ENCODE measurements at regions not wholly inside any gene's neighbourhood (a gene's known extent, or its start where the extent isn't known, plus 50 kb on each side); places are given as distances from the start of the nearest gene placed in this dataset.

DNA sequence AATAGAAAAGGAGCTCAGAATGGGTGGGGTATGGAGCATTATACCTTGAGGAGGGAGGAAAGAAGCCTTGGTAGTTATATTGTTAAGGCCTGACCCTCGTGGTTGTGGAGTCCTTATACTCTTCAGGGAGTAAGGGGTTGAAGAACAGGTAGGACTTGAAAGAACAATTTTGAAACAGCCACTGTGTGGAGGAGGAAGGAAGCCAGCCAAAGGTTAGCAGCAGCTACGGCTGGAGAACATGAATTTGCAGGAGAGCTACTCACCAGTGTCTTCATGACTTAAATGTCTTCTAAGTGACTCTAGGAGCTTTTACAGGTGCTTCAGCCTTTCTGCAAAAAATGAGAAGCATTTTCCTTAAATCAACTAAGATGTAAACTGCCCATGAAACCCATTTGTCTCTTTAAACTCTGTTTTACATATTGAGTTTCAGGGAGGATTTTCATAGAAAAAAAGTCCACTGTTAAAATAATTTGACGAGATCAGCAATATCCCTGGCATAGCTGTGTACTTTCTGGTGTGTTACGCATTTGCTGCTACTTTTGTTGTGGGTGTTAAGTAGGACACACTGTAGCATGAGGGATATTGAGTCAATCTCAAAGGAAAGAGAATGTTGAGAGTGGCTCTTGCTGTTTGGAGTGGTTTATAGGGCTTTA is 110.6 kb upstream of the ELL2 start:
- no peak for DNase-seq (ENCODE audit: low spot score)

DNA sequence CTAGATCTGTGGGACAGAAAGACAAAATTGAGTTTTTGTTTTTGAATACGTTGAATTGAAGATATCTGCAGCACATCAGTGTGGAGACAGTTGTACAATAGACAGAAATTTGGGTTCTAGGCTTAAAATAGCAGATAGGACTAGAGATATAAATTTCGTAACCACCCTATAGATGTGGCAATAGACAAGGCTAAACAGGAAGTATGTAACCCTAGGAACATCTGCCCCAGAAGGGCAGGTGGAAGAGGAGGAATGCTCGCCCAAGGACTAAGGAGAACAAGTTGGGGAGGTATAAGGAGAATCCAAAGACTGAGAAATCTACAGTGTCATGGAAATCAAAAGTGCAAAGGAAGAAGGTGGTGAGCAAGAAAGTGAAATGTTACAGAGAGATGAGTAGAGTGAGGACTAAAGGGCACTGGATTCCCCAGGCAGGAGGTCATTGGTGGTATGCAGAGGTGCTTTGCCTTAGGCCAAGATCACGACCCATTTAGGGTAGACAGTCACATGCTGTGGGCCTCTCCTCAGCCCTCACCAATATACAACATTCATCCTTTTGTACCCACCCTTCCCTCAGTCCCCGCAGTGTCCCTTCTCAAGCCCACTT is 109.1 kb upstream of the ELL2 start:
- no peak for DNase-seq (ENCODE audit: low spot score)

DNA sequence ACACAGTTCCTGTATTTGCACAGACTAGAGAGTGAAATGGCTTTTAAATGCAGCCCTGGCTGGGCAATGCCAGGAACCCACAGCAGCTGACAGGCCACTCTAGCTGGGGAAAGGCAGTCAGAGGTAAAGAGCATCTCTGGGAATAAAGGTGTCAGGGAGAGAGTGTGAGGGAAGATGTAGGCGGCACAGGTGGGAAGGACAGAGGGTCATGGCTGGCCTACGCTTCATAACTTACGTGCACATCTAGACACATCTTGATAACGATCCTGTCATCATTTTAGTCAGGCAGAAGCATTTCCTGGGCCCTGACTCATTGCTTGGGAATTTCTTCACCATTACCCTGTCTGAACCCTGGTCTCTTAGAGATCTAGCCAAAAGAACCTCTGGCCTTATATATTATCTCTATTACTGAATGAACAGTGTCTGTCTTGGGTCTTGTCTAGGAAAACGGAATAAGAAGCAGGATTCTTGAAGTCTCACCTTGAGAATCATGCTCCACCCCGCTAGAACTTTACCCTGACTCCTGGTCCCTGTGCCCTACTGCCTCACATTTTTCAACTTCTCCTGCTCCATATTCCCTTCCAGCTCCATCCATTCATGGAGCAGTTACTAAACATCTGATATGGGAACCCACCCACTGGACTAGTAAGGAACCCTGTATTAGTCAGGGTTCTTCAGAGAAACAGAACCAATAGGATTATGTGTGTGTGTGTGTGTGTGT is 106.4 kb upstream of the ELL2 start:
- no peak for DNase-seq (ENCODE audit: low spot score)

DNA sequence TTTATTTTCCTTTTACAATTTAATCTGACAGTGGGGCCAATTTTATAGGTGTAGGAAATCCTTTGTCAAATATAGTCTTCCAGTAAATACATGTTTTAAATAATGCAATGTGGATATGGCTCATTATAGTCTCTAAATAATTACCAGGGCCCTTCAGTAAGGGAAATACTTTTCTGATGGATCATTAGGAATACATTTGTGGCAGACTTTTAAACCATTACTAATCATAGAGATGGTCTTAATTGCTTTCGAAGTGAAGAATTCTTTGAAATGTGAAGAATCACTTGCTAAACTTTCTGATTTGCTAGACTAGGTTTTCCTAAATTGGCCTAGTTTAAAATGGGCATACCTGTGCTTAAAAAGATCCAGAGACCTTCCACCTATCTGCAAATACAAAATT is 105.6 kb upstream of the ELL2 start:
- DNase-seq (ENCODE audit: low spot score): no peak

DNA sequence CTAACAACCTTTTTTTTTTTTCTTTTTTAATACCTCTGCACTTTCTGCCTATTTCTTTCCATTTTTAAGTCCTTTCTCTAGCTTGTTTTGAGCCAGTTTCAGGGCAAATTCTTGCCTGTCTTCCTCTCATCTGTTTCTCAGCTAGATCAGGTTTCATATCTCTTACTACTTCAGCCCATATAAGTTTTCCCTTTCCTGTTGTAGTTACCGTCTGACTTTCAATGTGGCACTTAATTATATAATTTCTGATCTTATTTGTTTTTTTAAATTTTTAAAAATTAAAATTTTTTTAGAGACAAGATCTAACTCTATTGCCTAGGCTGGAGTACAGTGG is 104.7 kb upstream of the ELL2 start:
- DNase-seq (ENCODE audit: low spot score): no peak

DNA sequence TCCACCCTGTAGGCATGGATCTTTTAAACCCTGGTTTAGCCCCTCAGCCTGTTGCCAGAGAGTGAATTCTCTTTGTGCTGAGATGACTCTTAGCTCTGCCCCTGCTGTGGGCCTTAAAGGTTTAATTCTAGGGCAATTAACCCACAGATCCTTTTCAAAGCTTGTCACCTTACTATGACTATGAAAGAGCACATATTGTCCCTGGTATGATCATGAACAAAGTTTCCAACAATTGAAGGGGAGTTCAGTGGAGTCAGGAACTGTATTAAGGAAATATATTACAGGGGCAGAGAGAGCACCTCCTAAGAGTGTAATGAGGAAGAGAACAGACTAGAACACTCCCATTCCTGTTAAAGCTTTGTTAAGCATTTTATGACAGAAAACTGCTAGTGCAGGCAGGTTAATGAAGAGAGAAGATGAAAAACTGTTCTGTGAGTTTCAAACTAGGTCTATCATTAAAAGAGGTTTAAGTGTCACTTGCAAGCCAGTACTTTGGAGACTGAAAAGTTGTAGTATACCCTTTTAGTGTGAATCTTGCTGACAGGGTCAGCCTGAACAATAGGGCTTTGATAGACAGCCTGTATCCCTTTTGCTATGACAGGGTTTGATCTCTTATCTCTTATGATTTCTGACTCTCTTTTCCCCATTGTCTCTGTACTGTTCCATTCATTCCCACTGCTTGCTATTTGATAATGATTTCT is 104.2 kb upstream of the ELL2 start:
- DNase-seq (ENCODE audit: low spot score): no peak

DNA sequence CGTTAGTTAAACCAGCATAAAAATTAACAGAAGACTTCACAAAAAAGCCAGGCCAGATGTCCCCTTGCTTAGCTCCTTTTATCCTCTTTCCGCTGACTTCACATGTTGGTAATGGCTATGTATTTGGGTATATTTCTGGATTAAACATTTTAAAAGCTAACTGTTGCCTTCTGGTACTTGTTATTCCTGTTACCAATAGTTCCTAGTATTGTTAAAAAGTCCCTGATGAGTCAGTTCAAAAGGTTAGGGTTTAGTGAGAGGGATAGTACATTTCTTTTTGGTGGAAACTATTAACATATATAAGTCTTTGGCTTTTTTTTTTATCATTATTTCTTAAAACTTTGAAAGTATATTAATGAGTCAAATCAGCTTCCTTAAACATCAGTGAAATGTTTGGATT is 103.2 kb upstream of the ELL2 start:
- DNase-seq (ENCODE audit: low spot score): no peak

DNA sequence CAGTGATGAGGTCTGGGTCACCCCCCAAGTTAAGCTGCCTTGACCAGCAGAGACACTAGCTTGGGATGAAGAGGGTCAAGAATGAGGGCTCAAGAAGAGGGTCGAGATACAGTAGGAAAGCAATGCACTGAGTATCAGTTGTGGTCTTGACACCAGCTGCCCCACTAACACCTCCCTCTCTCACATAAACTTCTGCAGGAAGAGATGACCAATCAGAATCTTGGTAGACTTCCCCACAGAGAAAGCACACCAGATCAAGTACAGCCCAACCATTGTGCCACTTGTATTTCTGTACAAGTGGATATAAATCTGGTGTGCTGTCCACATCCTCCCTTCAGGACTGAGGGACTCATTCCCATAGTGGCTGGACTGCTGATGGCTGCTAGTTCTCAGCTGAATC is 101.2 kb upstream of the ELL2 start:
- DNase-seq (ENCODE audit: low spot score): no peak

DNA sequence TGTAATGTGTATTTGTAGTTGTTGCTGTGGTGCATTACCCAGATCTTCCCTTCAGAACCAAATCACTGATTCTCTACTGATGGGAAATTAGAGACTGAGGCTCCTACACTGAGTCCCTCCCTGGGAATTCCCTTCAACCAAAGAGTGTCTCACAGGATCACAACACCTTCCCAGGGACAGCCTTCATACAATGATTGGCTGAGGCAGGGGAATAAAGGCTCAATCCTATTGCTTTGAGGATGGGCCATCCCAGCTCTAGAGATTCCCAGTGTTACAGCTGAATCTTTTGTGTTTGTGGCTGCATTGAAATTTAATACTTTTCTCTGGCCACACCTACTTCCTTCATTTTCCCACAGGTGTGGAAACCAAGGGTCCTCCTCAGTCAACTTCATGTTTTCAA is 96.4 kb upstream of the ELL2 start:
- DNase-seq (ENCODE audit: low spot score): no peak

DNA sequence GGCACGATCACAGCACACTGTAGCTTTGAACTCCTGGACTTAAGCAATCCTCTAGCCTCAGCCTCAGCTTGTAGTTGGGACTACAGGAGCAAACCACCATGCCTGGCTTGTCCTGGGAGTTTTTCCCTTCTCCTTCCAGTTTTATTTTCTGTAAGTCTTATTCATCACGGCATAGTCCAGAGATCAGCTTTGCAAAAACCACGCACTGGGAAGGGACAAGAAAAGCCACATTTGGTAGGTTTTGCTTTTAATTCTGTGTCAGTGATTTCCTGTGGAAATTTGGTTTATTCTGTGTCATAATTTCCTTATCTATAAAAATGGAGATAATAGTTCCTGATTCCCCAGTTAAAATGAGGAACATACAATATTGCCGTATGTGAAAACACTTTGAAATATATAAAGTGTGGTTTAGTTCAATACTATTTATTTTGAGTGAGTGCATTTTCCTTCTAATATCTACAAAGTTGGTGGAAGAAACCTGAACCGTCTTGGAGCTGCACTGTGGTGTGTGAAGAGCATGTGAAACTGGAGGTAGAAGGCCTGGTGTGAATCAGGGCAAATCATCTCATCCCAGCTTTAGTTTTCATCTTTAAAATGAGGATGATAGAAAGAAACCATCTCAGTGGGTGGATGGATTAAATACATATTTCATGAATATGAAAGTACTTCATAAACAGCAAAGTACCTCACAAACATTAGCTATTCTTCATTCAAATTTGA is 92.8 kb upstream of the ELL2 start:
- no peak for DNase-seq (ENCODE audit: low spot score)

DNA sequence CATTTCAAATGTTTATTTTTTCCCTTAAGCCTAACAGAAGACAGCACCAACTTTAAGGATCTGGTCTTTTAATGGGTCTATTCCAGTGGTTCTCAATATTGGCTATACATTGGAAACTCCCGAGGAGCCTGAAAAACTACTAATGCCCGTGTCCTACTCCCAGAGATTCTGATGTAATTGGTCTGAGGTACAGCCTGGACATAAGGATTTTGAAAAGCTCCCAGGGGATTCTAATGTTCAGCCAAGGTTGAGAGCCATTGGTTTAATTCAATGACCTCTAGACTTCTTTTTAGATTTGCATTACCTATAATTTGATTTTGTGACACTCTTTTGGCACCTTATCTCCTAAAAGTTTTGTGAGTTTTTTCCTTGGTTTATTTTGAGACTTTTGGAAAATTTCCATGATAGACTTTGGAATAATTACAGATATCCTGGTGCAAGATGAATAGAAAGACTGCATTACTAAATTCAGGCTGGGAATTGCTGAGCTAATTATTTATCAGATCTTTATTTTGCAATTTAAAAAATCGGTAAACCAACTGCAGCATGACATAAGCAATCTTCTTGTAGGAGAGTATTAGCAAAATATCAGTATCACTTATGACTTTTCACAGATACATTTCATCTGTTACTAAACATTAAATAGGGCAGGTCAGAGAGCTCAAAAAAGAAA is 91.5 kb upstream of the ELL2 start:
- no peak for DNase-seq (ENCODE audit: low spot score)

DNA sequence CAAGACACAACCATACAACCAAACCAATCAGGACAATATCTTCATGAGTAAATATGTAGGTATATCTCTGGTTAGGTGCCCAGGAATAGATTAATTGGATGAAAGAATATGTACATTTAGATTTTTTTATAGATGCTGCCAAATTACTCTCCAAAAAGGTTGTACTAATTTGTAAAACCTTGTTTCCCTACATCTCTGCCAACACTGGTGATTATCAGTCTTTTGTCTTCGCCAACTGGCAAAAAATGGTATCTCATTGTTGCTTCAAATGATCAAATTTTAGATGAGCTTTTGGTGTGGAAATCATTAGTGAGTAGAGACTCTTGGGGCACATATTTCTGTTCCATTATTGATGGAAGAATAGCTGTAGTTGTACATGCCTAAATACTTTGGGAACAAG is 90.7 kb upstream of the ELL2 start:
- DNase-seq (ENCODE audit: low spot score): no peak

DNA sequence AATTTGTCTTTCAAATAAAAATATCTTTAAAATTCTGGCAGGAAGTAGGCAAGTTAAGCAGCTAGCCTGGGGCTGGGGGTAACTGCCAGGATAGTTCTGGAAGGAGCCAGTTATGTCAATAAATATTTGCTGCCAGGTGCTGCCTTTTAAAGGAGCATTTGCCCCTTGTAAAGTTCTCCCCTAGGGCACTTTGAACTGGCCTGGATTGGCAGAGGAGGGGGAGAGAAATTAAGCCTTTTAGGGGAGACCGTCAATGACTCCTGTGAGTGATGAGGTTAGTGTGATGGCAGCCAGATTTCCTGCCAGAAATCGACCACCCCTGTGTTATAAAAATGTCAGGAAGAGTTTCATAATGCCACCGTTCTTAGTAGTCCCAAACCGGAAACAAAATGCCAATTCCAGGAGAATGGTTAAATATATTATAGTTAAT is 89.8 kb upstream of the ELL2 start:
- DNase-seq (ENCODE audit: low spot score): no peak

DNA sequence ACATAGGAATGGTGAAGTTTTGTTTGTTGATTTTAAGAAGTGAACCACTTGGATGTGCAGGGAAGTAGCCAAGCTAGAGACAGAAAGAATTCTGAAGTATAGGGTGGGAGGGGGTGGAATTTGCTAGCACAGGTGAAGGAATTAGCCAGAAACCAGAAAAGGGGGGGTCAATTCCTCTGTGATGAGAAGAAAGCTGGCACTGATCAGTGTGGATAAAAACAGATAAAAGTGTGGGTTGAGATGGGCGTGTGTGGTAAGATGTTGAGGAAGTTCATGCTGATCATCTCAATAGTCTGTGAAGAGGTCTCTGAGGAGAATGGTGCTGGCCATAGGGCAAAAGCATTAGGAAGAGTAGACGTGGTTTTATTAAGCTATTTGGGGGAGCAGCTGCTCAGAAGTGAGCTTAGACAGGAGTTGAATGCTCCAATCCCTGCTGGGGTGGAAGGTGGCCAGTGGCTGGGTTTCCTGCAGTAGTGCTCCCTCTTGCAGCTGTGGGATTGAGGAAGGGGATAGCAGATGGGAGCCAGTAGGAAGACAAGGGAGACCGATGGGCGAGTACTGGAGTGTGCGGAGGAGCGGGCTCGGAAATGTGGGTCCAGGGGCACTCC is 88.7 kb upstream of the ELL2 start:
- no peak for DNase-seq (ENCODE audit: low spot score)

DNA sequence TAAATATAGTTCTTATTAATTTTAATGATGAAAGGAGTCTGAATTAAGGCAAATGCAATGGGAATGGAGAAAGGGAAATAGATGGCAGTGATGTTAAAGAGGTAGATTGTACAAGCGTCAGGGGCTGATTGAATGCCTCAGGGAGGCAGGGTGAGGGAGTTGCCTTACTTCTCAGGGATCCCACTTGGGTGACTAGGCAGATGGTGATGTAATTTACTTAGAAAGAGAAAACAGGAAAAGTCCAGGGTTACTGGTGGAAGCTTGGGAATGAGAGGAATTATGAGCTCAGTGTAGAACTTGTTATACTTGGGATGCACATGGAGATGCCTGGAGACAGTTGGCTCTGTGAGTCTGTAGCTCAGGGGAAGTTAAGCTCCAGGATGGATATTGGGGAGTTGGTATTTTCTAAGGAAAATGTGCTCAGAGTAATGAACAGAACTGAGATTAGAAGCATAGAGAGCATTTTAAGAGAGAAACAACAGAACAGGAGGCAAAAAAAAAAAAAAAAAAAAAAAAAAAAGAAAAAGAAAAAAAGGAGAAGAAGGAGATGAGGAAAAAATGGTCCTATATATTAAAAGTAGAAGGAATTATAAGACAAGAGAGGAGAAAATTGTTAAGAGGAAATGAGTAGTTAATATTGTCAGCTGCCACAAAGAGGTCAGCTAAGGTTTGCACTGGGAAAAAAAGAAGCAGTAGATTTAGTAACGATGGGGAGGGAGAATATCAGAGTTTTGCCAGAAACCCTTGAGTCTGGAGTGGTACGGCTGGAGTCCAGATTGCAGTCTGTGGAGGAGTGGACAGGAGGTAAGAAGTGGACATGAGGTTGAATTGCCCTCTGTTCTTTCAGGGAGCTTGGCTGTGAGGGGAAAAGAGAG is 88.0 kb upstream of the ELL2 start:
- DNase-seq (ENCODE audit: low spot score): no peak

DNA sequence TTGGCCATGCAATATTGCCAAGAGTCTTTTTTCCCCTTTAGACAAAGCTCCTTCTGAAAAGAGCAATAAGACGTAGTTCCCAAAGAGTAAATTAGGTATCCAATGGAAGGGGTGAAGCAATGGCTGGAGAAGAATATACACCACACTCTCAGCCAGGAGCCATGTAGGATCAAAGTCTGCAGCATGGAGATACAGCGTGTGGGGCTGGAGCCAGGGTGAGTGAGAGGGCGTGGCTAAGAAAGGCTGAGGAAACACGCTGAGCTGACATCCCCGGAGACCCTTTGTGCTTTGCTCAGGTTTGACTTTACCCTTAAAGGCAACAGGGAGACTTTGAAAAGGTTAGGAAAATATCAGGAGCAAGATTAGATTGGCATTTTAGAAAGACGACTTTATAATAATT is 87.1 kb upstream of the ELL2 start:
- DNase-seq (ENCODE audit: low spot score): no peak

DNA sequence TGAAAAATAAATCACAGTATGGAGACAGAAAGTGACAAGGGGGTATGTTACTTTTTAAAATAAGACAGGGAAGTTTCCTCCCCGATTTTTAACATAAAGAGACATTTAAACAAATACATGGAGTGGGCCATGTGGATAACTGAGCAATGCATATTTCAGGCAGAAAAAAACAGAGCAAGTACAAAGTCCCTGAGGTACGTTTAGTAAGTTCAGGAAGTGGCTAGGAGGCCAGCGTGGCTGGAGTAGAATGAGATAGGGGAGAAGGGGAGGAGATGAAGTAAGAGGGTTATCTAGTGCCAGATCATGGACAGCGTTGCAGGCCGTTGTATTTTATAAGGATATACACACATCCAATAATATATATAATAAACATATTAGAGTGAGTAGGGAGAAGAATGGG is 84.2 kb upstream of the ELL2 start:
- no peak for DNase-seq (ENCODE audit: low spot score)

DNA sequence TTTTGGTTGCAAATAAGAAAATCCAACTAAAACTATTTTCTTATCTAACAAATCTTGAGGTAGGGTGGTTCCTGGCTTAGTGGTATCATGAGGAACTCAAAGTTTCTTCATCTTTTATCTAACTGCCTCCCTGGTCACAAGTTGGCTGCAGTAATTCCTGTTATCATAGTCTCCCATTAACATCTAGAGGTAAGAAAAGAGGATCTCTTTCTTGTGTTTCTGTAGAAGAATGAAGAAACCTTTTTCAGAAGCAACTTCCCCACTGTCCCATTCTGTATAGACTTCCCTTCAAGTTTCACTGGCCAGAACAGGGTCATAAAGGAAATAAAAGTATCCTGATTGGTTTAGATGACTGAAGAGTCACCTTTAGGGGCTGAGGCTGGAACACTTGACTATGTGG is 81.8 kb upstream of the ELL2 start:
- DNase-seq (ENCODE audit: low spot score): no peak

DNA sequence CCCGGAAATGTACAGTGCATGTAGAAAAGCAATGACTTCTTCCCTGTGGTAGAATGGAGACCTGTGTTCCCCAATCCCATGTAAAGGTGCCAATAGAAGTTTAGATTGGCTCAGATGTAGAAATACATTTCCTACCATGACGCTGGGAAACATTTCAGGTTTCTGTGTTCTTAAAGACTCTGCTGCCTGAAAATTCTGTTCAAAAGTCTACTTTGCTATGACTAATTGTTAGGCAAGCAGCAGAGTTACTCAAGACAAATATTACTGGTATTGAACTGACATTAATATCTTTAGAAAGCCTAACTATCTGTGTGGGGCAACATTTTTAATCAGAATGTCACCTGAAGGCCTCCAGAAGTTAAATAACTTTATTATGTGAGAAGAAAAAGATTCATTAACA is 75.5 kb upstream of the ELL2 start:
- no peak for DNase-seq (ENCODE audit: low spot score)

DNA sequence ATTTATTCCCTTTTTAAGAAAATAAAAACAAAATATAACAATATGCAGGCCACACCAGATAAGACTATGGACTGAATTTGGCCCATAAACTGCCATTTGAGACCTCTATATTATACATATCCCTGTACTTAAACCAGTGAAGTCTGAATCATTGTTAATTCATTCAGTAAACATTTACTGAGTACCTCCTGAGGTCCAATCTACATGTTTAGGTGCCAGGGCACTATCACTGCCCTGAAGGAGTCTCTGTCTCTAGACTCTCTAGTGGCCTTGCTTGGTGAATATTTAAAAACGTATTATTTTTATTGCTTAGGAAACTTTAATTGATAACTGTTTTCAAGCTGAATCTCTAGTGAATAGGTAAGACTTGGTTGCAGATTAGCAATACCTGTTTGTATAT is 74.7 kb upstream of the ELL2 start:
- no peak for DNase-seq (ENCODE audit: low spot score)

DNA sequence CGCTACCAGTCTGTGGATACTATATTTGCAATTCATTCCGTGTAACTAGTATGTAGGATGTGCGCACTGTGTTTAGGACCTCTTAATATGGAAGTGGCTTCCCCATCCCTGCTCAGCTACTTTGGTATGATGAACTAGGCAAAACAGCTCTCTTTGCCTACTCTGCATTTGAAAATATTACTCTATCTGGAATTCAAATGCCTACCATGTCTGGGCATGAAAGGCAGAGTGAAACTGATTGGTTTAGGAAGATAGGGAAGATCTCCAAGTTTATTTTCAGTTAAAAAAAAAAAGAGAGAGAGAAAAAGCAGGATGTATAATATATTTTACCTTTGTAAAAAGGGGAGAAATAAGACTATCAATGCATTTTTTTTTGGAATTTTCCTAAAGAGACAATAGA is 74.1 kb upstream of the ELL2 start:
- no peak for DNase-seq (ENCODE audit: low spot score)

Data from left forelimb (tissue), 1 donor.